ENCODE measurements at regions not wholly inside any gene's neighbourhood (a gene's known extent, or its start where the extent isn't known, plus 50 kb on each side); places are given as distances from the start of the nearest gene placed in this dataset.

DNA sequence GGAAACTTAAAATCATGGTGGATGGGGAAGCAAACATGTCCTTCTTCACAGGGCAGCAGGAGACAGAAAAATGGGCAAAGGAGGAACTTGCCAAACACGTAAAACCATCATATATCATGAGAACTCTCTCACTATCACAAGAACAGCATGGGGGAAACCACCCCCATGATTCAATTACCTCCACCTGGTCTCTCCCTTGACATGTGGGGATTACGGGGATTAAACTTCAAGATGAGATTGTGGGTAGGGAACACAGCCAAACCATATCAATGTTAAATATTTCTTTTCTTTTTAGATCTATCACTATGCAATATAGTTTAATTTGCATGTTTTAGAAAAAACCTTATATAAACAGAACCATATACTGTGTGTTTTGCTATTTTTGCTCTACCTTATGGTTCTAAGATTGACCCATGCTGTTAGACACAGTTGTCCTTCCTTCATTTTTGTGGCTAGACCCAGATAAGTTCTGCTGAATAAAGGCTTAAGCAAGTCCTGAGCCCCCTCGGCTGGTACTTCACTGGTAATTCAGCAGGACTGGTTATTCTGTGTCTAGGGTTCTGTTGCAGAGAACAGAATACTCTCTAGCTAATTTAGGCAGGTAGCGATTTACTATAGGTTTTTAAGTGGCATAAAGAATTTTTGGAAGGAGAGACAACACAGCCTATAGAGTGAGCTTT lies 253.7 kb upstream of the HMGA2 start (continued):
- no peak for TF ChIP-seq HDAC2 (IDR thresholded peaks at IDR 0.05)

DNA sequence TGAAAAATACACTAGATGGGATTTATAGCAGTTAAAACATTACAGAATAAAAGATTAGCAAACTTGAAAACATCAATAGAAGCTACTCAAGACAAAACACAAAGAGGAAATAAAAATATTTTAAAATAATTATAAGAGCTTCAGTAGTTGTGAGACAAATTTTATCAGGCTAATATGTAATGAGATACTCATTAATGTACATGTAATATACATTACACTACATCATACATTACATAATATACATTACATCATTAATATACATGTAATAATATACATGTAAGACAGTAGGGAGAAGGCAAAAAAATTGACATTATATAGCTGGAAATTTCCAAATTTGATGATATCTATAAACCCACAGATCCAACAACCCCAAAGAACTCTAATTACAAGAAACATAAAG lies 249.4 kb upstream of the HMGA2 start:
- TF ChIP-seq EHMT2 (IDR thresholded peaks at IDR 0.05; ENCODE audit: low read depth), result no peak
- TF ChIP-seq ZNF302 (CRISPR knock-in tag; IDR thresholded peaks at IDR 0.05), result no peak
- TF ChIP-seq POLR2A (IDR thresholded peaks at IDR 0.05; ENCODE audit: low read length), result no peak
- TF ChIP-seq, protein P1, sequence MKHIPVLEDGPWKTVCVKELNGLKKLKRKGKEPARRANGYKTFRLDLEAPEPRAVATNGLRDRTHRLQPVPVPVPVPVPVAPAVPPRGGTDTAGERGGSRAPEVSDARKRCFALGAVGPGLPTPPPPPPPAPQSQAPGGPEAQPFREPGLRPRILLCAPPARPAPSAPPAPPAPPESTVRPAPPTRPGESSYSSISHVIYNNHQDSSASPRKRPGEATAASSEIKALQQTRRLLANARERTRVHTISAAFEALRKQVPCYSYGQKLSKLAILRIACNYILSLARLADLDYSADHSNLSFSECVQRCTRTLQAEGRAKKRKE (CRISPR knock-in tag; IDR thresholded peaks at IDR 0.05; ENCODE audit: low read depth), result no peak
- TF ChIP-seq EP300 (IDR thresholded peaks at IDR 0.05), result no peak
- no peak for TF ChIP-seq ZC3H11A (IDR thresholded peaks at IDR 0.05)
- no peak for TF ChIP-seq MAZ (IDR thresholded peaks at IDR 0.05; ENCODE audit: borderline replicate concordance, low read depth, low read length)
- no peak for TF ChIP-seq RNF2 (IDR thresholded peaks at IDR 0.05; ENCODE audit: borderline replicate concordance, low read depth)
- TF ChIP-seq GATA3 (IDR thresholded peaks at IDR 0.05; ENCODE audit: borderline replicate concordance), result no peak
- no peak for TF ChIP-seq CBX2 (IDR thresholded peaks at IDR 0.05; ENCODE audit: borderline replicate concordance, low read depth)
- no peak for TF ChIP-seq RARB (CRISPR knock-in tag; IDR thresholded peaks at IDR 0.05)
- TF ChIP-seq EHF (CRISPR knock-in tag; IDR thresholded peaks at IDR 0.05), result no peak
- TF ChIP-seq, protein P2, sequence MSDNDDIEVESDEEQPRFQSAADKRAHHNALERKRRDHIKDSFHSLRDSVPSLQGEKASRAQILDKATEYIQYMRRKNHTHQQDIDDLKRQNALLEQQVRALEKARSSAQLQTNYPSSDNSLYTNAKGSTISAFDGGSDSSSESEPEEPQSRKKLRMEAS (IDR thresholded peaks at IDR 0.05), result no peak
- no peak for TF ChIP-seq MAFK (IDR thresholded peaks at IDR 0.05; ENCODE audit: partially characterized antibody)
- no peak for TF ChIP-seq RAD21 (conservative IDR thresholded peaks at IDR 0.05 in 1 of 2, IDR thresholded peaks at IDR 0.05 in 1 of 2)
- TF ChIP-seq FOSB (CRISPR knock-in tag; IDR thresholded peaks at IDR 0.05), result no peak

DNA sequence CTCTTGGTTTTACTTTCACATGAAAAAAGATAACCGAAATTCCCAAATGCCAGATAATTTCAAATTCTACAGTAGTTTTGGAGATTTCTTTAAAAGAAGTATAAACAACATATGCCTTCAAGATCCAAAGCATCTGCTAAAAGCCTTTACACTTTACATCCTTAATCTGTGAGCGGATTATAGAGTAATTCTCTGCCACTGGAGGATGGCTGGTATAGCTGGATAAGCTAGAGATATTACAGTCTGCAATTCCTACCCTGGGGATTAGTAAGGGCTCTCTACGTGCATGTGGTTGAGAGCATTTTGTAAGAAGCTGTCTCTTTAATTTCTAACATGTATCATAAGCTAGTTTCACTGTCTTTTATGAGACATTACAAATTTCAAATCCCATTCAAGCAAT lies 240.3 kb upstream of the HMGA2 start:
- no peak overlapping the region for H3K4me3 ChIP-seq
- H3K9me3 ChIP-seq, result no peaks in the 10 kb centered on the region
- ChIA-PET POLR2A (no interaction called here), CTCF (interaction anchor here (0.7 to 1.6 kb wide), 5 partner anchors 18 to 27 kb away, joined by 3 to 6 read pairs (median 3); no protein-coding TSS in a partner anchor)
- DNase-seq (ENCODE audit: low read depth in 1 of 2, low spot score in 1 of 2) (no peak), ATAC-seq (no peak), FAIRE-seq (no peak)
- no peak overlapping the region for H3K4me2 ChIP-seq
- no peaks in the 10 kb centered on the region for H3K4me1 ChIP-seq
- TF ChIP-seq MYC (IDR thresholded peaks at IDR 0.05; ENCODE audit: borderline replicate concordance, low read length), result no peak
- TF ChIP-seq EHF (CRISPR knock-in tag; IDR thresholded peaks at IDR 0.05), result no peak
- no peak for TF ChIP-seq ZC3H11A (IDR thresholded peaks at IDR 0.05)
- no peak for TF ChIP-seq JUNB (IDR thresholded peaks at IDR 0.05)
- no peak for TF ChIP-seq TFCP2L1 (CRISPR knock-in tag; IDR thresholded peaks at IDR 0.05)
- no peak for TF ChIP-seq CEBPB (IDR thresholded peaks at IDR 0.05)
- no peak for TF ChIP-seq RARB (CRISPR knock-in tag; IDR thresholded peaks at IDR 0.05)
- TF ChIP-seq EHMT2 (IDR thresholded peaks at IDR 0.05; ENCODE audit: low read depth), result no peak
- no peak for TF ChIP-seq HOXB5 (CRISPR knock-in tag; IDR thresholded peaks at IDR 0.05)
- TF ChIP-seq, protein P2 (IDR thresholded peaks at IDR 0.05), result no peak
- TF ChIP-seq, protein P1 (CRISPR knock-in tag; IDR thresholded peaks at IDR 0.05; ENCODE audit: low read depth), result no peak
- TF ChIP-seq, protein P3, sequence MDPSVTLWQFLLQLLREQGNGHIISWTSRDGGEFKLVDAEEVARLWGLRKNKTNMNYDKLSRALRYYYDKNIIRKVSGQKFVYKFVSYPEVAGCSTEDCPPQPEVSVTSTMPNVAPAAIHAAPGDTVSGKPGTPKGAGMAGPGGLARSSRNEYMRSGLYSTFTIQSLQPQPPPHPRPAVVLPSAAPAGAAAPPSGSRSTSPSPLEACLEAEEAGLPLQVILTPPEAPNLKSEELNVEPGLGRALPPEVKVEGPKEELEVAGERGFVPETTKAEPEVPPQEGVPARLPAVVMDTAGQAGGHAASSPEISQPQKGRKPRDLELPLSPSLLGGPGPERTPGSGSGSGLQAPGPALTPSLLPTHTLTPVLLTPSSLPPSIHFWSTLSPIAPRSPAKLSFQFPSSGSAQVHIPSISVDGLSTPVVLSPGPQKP (IDR thresholded peaks at IDR 0.05; ENCODE audit: low read depth, low read length), result no peak
- no peak for TF ChIP-seq JUN (IDR thresholded peaks at IDR 0.05)
- no peak for TF ChIP-seq RNF2 (IDR thresholded peaks at IDR 0.05; ENCODE audit: borderline replicate concordance, low read depth)
- no peak for TF ChIP-seq CHD2 (IDR thresholded peaks at IDR 0.05; ENCODE audit: low read length, partially characterized antibody)
- 56% methylated on average over 3 of the region's 3 CpGs for WGBS (ENCODE audit: missing lambda C conversion rate)
- no peak overlapping the region for H3K27ac ChIP-seq

More for the DNA sequence above, 249.4 kb upstream of the HMGA2 start:
- Histone ChIP-seq H3K4me3 (no peak overlapping the region), H3K9me3 (peaks cover 12% of the 10 kb centered on the region; the same call in 2 of the 3 replicates), H3K27ac (no peak overlapping the region), H3K4me1 (no peaks in the 10 kb centered on the region), H3K4me2 (no peak overlapping the region)
- DNase-seq (ENCODE audit: low read depth in 1 of 2, low spot score in 1 of 2), result no peak
- POLR2A ChIA-PET, result no interaction called here
- CTCF ChIA-PET, result interaction anchor here (1.0 to 3.5 kb wide), 2 partner anchors 18 to 28 kb away, joined by 5 to 12 read pairs; no protein-coding TSS in a partner anchor
- ATAC-seq, result no peak
- no peak for FAIRE-seq

Measured in A549 (cell line).